NCI-H1105 treated with DMSO at 0.1 percent for 48 hours (cell line): ENCODE measurements at regions not wholly inside any gene's neighbourhood (a gene's known extent, or its start where the extent isn't known, plus 50 kb on each side); places are given as distances from the start of the nearest gene placed in this dataset.

Experiments
- DNase-seq: peaks from one replicate; lab custom pipeline; 2025; lab: John Stamatoyannopoulos, UW

GRCh38 chr12:88996200-88996788 is 356.0 kb downstream of the DUSP6 start:
- DNase-seq: no peak

GRCh38 chr12:88994971-88995370 is 357.3 kb downstream of the DUSP6 start:
- DNase-seq: no peak

GRCh38 chr12:88994537-88994936 is 357.8 kb downstream of the DUSP6 start:
- no peak for DNase-seq

- peak; percentile 57 for DNase-seq
Observed at GRCh38 chr12:88993651-88994050, 358.6 kb downstream of the DUSP6 start.

GRCh38 chr12:88986056-88986455 is 366.2 kb downstream of the DUSP6 start:
- no peak for DNase-seq

- DNase-seq: no peak
Observed at GRCh38 chr12:88985631-88986030, 366.7 kb downstream of the DUSP6 start.

GRCh38 chr12:88985011-88985410 is 367.3 kb downstream of the DUSP6 start:
- no peak for DNase-seq

- DNase-seq: no peak
Observed at GRCh38 chr12:88982694-88983093, 369.6 kb downstream of the DUSP6 start.

GRCh38 chr12:88977115-88977514 is 375.2 kb downstream of the DUSP6 start:
- DNase-seq: no peak

GRCh38 chr12:88973998-88974397 is 378.3 kb downstream of the DUSP6 start:
- DNase-seq: no peak

- no peak for DNase-seq
Observed at GRCh38 chr12:88970740-88971139, 381.6 kb downstream of the DUSP6 start.

- DNase-seq: no peak
Observed at GRCh38 chr12:88969127-88969526, 383.2 kb downstream of the DUSP6 start.

GRCh38 chr12:88960213-88960878 is 380.1 kb upstream of the KITLG start:
- DNase-seq: peak; percentile 36

GRCh38 chr12:88958946-88959345 is 378.7 kb upstream of the KITLG start:
- DNase-seq: peak; percentile 100

- peak; percentile 86 for DNase-seq
Observed at GRCh38 chr12:88958153-88958552, 377.9 kb upstream of the KITLG start.

GRCh38 chr12:88957358-88957757 is 377.1 kb upstream of the KITLG start:
- DNase-seq: no peak

- no peak for DNase-seq
Observed at GRCh38 chr12:88955531-88955930, 375.3 kb upstream of the KITLG start.

GRCh38 chr12:88953029-88953586 is 372.8 kb upstream of the KITLG start:
- no peak for DNase-seq

GRCh38 chr12:88952562-88952942 is 372.3 kb upstream of the KITLG start:
- DNase-seq: no peak

GRCh38 chr12:88951860-88952561 is 371.7 kb upstream of the KITLG start:
- DNase-seq: no peak

GRCh38 chr12:88951177-88951576 is 370.9 kb upstream of the KITLG start:
- DNase-seq: peak; percentile 89

GRCh38 chr12:88947486-88948043 is 367.3 kb upstream of the KITLG start:
- peak; percentile 18 for DNase-seq
